ENCODE measurements at regions not wholly inside any gene's neighbourhood (a gene's known extent, or its start where the extent isn't known, plus 50 kb on each side); places are given as distances from the start of the nearest gene placed in this dataset.

GRCh38 chr13:53311561-53311960 lies 282.9 kb downstream of the OLFM4 start:
- H3K9me3 Mint-ChIP-seq = no peaks in the 10 kb centered on the region
- no peak overlapping the region for H2AFZ ChIP-seq (replicated peaks)
- no peak overlapping the region for H3K4me3 Mint-ChIP-seq
- no peak overlapping the region for H3K27ac Mint-ChIP-seq
- peak overlapping the region; percentile 3 for H3K4me3 ChIP-seq
- no peaks in the 10 kb centered on the region for H3K27me3 ChIP-seq
- DNase-seq (ENCODE audit: low spot score) = peak; percentile 67
- H3K4me1 Mint-ChIP-seq = peaks cover 21% of the 10 kb centered on the region
- TF ChIP-seq EZH2phosphoT487 (IDR thresholded peaks at IDR 0.05) (peak; percentile 47), CTCF (IDR thresholded peaks at IDR 0.05) (peak; percentile 57), EZH2 (IDR thresholded peaks at IDR 0.05) (no peak)
- H3K9me3 ChIP-seq (ENCODE audit: low read depth) = no peaks in the 10 kb centered on the region
- H3K36me3 Mint-ChIP-seq = no peaks in the 10 kb centered on the region
- H3K4me2 ChIP-seq = peak overlapping the region; percentile 45
- no peaks in the 10 kb centered on the region for H4K20me1 ChIP-seq (ENCODE audit: low read depth)
- peaks cover 33% of the 10 kb centered on the region for H3K4me1 ChIP-seq
- peaks cover 26% of the 10 kb centered on the region for H3F3A ChIP-seq (ENCODE audit: low read depth)
- H3K79me2 ChIP-seq (ENCODE audit: low read depth) = no peaks in the 10 kb centered on the region
- no peaks in the 10 kb centered on the region for H3K36me3 ChIP-seq
- H3K27ac ChIP-seq = peak overlapping the region; percentile 79
- H3K27me3 Mint-ChIP-seq (ENCODE audit: insufficient read depth, low read depth) = peaks cover 10% of the 10 kb centered on the region
- H3K9ac ChIP-seq = no peak overlapping the region

DNA sequence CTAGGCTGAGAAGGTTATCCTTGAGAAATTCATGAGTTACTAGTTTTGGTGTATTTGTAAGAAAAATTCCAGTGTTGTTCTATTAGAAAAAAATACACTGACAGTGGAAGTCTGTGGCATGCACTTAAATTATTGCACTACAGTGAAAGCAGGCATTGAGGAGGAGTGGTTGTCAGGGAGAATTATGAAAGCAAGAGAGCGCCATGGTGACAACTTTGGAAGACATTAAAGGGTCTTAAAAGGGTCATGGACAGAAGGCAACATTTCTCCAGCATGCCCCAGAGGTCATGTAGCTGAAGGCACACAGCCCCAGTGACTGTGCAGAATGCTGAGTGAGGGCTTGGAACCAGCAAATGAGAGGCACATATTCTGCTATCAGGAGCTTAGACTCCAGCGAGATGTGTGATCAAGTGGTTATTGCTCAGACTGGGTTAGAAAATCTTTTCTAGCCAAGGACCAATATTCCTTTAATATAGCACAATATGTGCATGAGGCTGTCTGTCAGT lies 292.7 kb downstream of the OLFM4 start:
- Mint-ChIP-seq H3K36me3 (no peaks in the 10 kb centered on the region), H3K9me3 (no peaks in the 10 kb centered on the region), H3K27ac (no peak overlapping the region), H3K4me3 (no peak overlapping the region), H3K4me1 (peaks cover 38% of the 10 kb centered on the region), H3K27me3 (ENCODE audit: insufficient read depth, low read depth) (peaks cover 8% of the 10 kb centered on the region)
- Histone ChIP-seq H3K36me3 (no peaks in the 10 kb centered on the region), H3K9ac (no peak overlapping the region), H3K27ac (no peak overlapping the region), H3K9me3 (ENCODE audit: low read depth) (no peaks in the 10 kb centered on the region), H3F3A (ENCODE audit: low read depth) (no peaks in the 10 kb centered on the region), H3K79me2 (ENCODE audit: low read depth) (no peaks in the 10 kb centered on the region), H3K27me3 (no peaks in the 10 kb centered on the region), H2AFZ (replicated peaks) (no peak overlapping the region), H3K4me3 (no peak overlapping the region), H3K4me1 (no peaks in the 10 kb centered on the region), H3K4me2 (no peak overlapping the region), H4K20me1 (ENCODE audit: low read depth) (no peaks in the 10 kb centered on the region)
- no peak for DNase-seq (ENCODE audit: low spot score)
- TF ChIP-seq CTCF (IDR thresholded peaks at IDR 0.05) = no peak

GRCh38 chr13:53324656-53325055 lies 296.0 kb downstream of the OLFM4 start:
- Histone ChIP-seq H3K4me1 (no peaks in the 10 kb centered on the region), H3K27me3 (no peaks in the 10 kb centered on the region), H3K9ac (no peak overlapping the region), H3K36me3 (no peaks in the 10 kb centered on the region), H3K4me2 (no peak overlapping the region), H3K79me2 (ENCODE audit: low read depth) (no peaks in the 10 kb centered on the region), H3K9me3 (ENCODE audit: low read depth) (no peaks in the 10 kb centered on the region), H3F3A (ENCODE audit: low read depth) (no peaks in the 10 kb centered on the region), H3K4me3 (no peak overlapping the region), H2AFZ (replicated peaks) (no peak overlapping the region), H3K27ac (no peak overlapping the region), H4K20me1 (ENCODE audit: low read depth) (no peaks in the 10 kb centered on the region)
- Mint-ChIP-seq H3K9me3 (no peaks in the 10 kb centered on the region), H3K36me3 (no peaks in the 10 kb centered on the region), H3K27me3 (ENCODE audit: insufficient read depth, low read depth) (peaks cover 8% of the 10 kb centered on the region), H3K27ac (peak overlapping the region; percentile 32), H3K4me1 (peaks cover 46% of the 10 kb centered on the region), H3K4me3 (no peak overlapping the region)
- no peak for DNase-seq (ENCODE audit: low spot score)
- no peak for TF ChIP-seq EZH2phosphoT487 (IDR thresholded peaks at IDR 0.05)
- no peak for TF ChIP-seq EZH2 (IDR thresholded peaks at IDR 0.05)
- no peak for TF ChIP-seq CTCF (IDR thresholded peaks at IDR 0.05)
